CD4-positive, alpha-beta T cell treated with Interleukin-1 beta for 1 hour (primary cell): ENCODE measurements at regions not wholly inside any gene's neighbourhood (a gene's known extent, or its start where the extent isn't known, plus 50 kb on each side); places are given as distances from the start of the nearest gene placed in this dataset.
A peak's percentile ranks its signal among the peaks of the same experiment; 100 is the strongest.
"Not testable (repeated sequence)": the region's sequence is repeated elsewhere in the genome, so short reads cannot be mapped to it uniquely, and the experiment has no call there.

Source experiments
- DNase-seq, 2 donors: peaks; one replicate each; pipeline ENCODE4 v3.0.0-alpha.2; 2020 to 2022

DNA sequence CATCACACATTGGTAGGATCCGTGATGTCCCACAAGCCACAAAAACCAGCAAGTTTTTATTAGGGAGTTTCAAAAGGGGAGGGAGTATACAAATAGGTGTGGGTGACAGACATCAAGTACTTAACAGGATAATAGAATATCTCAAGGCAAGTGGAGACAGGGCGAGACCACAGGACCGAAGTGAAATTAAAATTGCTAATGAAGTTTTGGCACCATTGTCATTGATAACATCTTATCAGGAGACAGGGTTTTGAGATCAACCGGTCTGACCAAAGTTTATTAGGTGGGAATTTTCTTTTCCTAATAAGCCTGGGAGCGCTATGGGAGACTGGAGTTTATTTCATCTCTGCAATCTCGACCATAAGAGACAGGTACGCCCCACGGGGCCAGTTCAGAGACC lies 178.5 kb downstream of the OTOP1 start:
- DNase-seq = not testable (repeated sequence)

DNA sequence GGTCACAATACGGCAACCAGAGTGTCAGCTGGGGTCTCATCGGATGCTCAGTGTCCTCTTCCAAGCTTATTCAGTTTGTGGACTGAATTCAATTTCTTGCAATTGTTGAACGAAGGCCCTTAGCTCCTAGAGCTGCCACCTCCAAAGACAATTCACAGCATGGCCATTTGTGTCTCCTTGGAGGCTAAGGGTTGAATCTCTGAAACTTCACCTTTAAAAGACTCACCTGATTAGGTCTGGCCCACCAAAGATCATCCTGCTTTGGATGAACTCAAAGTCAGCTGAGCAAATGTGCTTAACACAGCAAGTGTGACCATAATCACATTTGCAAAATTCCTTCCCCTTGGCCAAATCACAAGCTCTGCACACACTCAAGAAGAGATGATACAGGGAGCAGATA lies 175.9 kb downstream of the OTOP1 start:
- not testable (repeated sequence) for DNase-seq

DNA sequence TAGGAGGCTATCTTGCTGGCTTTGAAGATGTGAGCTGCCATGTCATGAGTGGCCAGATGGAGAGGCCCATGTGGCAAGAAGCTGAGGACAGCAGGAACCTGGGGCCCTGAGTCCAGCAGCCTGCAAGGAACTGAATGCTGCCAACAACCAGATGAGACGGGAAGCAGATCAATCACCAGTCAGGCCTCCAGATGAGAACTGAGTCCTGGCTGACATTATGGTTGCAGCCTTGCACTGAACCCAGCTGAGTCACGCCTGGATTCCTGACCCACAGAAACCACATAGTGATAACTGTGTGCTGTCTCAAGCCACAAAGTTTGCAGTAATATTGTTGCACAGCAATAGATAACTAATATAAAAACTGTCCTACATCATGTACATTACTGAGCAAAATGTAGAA lies 173.8 kb downstream of the OTOP1 start:
- DNase-seq = not testable (repeated sequence)

DNA sequence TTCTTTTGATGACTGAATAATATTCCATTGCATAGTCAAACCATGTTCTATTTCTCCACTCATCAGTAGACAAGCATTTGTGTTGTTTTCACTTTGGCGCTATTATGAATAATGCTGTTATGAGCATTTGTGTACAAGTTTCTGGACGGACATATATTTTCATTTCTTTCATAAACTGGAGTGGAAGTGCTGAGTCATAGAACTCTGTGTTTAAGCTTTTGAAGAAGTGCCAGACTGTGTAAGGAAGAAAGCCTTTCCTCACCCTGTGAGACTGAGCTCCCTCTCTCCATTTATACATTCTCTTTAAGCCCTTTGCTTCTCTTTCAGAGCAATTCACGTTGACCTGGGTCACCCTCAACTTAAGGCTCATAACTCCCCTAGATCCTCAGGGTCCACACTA lies 169.5 kb downstream of the OTOP1 start:
- DNase-seq = not testable (repeated sequence)

DNA sequence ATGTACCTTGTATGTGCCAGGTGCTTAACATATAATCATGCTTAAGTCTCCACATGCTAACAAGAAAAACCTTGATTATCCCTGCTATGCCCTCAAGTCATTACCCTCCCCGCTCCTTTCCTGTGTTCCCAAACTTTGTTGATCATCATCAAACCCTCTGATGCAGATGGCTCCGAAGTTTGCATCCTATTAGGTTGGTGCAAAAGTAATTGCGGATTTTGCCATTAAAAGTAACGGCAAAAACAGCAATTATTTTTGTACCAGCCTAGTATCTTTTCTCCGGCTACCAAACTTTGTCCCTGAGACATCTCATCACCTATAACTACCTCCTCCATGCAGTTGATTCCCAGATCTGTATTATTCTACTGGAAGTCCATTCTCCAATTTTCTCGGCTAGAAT lies 142.6 kb downstream of the OTOP1 start:
- DNase-seq = not testable (repeated sequence)

DNA sequence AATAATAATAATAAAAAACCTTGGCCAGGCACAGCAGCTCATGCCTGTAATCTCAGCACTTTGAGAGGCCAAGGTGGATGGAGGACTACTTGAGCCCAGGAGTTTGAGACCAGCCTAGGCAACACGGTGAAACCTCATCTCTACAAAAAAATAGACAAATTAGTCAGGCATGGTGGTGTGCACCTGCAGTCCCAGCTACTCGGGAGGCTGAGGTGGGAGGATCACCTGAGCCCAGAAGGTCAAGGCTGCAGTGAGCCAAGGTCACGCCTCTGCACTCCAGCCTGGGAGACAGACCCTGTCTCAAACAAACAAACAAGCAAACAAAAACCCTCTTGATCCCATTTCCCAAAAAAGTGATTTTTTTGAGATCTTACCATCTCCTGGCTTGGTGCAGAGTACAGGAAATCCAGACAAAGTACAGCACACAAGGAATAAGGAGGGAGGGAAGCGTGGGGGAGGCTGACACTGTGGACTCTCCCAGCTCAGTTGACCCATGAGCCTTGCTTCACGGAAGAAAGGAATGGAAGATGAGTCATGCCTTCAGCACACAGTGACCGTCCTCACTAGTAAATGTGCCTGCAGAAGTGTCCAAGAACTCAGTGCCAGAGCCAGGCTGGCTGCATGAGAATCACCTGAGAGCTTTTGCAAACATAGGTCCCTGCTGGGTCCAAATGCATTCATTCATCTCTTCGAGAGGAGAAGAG lies 136.9 kb downstream of the OTOP1 start:
- not testable (repeated sequence) for DNase-seq

DNA sequence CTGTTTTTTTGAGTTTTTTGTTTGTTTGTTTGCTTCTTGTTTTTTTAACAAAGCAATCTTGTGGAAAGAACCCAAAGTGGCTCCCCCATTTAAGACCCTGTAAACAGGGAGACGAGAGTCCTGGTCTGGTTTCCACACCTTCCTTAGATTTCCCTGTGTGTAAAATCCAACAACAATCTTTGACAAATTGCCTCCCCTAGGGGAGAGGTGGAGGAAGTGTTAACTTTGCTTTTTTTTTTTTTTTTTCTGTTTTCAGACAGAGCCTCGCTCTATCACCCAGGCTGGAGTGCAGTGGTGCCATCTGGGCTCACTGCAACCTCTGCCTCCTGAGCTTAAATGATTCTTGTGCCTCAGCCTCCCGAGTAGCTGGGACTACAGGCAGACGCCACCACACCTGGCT lies 136.0 kb downstream of the OTOP1 start:
- not testable (repeated sequence) for DNase-seq

DNA sequence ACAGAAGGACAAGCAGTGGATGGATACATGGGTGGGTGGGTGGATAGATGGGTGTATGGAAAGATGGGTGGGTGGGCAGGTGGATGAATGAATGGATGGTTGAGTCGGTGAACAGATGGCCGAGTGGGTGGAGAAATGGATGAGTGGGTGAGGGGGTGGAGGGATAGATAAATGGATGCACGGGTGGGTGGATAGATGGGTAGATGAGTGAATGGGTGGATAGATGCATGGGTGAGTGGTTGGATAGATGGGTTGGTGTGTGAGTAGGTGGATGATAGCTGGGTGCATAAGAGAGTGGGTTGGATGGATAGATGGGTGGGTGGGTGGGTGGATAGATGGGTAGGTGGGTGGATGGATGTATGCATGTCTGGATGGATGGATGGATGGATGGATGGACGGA lies 134.6 kb downstream of the OTOP1 start:
- DNase-seq = not testable (repeated sequence)

DNA sequence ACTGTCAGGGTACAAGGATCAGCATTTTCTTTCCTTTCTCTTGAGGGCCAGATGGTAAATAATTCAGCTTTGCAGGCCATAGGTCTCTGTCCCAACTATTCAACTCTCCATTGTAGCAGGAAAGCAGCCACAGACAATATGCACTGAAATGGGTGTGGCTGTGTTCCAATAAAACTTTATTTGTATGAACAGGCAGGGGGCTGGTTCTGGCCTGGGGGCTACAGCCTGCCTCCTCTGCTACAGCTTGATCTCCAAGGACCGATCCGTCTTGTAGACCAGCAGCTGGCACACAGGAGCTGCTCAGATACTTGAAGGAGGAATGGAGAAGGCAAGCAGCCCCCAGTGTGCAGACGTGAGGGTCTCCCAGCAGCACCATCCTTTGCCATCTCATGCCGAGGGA lies 127.1 kb downstream of the OTOP1 start:
- DNase-seq = not testable (repeated sequence)

DNA sequence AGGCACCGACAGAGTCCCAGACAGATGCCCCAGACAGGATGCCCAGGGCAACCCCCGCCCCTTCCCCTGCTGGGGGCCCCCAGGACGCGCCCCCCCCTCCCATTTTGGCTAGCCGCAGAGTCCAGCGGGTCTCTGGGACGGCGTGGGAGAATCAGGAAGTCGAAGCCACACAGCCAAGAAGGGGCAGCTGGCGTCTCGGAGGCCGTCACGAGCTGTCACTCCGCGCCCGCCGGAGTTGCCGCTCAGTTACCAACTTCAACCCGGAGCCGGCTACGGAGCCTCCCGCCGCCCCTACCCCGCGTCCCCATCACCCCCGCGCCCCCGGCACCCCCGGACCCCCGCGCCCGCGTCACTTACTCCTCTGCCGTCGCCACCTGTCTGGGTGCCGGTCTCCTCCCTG lies 119.8 kb downstream of the OTOP1 start:
- DNase-seq = not testable (repeated sequence)

DNA sequence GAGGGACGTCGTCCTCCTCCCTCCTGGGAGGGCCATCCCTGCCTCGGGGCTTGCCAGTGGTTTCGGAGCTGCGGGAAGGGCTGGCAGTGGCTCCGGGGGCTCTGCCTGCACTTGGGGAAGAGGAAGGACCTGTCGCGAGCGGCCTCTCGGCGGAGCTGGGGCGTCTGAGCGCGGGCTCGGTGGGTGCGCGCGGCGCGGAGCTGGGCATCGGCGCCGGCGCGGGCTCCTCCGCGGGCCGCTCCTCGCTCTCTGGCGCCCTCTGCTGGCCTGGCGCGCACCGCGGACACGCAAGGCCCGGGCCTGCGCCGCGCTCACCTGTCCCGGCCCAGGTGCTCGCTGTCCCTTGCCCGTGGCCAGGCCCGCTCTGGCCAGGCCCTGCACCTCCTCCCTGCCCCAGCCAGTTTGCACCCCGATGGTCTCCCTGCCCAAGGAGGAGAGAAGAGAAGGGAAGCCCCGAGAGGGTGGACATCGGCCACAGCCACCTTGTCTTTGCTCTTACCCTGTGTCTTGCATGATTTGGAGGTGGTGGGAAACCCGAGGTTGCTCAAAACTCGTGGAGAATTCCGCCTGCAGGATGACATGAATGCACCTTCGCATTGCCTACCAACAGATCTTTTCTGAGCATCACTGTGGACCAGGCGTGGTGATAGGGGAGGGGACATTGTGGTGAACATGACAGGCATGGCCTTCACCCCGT lies 119.2 kb downstream of the OTOP1 start:
- peak; percentile 50 to 65 for DNase-seq

DNA sequence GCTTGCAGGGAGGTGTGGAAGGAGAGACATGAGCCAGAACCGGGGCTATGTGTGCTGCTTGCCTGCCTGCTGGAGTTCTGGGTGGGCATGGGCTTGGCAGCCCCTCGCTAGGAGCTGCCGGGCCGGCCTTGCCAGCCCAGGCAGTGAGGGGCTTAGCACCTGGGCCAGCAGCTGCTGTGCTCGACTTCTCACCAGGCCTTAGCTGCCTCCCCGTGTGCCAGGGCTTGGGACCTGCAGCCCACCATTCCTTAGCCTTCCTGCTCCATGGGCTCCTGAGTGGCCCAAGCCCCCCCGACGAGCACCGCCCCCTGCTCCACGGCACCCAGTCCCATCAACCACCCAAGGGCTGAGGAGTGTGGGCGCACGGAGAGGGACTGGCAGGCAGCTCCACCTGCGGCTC lies 111.3 kb downstream of the OTOP1 start:
- DNase-seq = not testable (repeated sequence)

DNA sequence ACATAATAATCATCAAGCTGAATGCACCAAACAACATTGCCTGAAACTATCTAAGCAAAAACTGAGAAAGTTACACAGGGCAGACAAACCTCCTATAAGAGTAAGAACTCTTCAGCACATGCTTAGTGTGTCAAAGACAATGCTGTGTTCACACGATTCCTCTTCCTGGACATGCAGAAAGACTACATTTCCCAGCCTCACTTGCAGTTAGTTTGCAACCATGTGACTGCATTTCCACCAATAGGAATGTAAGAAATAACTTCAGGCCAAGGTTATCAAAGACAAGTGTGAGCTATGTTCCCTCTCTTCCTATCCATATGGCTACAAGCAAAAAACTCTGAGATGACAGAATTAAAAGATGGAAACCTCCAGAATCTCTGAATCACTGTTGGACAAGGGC lies 109.8 kb downstream of the OTOP1 start:
- peak in 1 of 2 donors; percentile 35 for DNase-seq

DNA sequence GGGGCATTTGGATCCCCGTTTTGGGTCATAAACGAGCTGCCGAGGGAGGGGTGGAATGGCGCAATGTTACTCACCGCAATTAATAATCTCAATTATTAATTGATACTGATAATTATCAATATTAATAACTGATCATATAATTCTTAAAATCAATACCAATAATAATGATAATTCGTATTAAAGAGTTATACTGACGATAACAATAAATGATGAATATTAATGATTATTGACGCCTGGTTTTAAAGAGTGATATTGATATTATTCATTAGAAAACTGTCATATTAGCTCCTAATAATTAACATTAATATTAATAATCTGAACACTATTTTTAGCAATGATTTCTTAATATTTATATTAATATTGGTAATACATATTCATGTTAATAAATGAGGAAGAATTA lies 92.4 kb downstream of the OTOP1 start:
- not testable (repeated sequence) for DNase-seq

DNA sequence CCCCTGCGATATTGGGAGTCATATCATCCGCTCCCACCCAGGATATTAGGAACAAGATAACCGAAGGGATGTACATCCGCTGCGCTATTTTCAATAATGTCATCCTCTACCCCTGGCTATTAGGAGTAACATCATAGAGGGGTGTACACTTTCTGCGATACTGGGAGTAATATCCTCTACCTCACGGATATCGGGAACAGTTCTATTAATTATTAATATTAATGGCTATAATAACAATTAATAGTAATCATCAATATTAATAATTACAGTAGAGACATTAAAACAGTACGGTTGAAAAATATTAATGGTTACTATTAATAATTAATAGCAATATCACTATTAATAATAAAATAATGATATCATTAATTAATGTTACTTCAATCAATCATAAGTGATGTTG lies 90.1 kb downstream of the OTOP1 start:
- not testable (repeated sequence) for DNase-seq
